ENCODE measurements at regions not wholly inside any gene's neighbourhood (a gene's known extent, or its start where the extent isn't known, plus 50 kb on each side); places are given as distances from the start of the nearest gene placed in this dataset.
"Not testable (repeated sequence)": the region's sequence is repeated elsewhere in the genome, so short reads cannot be mapped to it uniquely, and the experiment has no call there.

- DNase-seq (ENCODE audit: low read depth, low spot score) = no peak
These were observed 112.5 kb upstream of the PRSS1 start for GRCh38 chr7:142636751-142637150.

- not testable (repeated sequence) for DNase-seq (ENCODE audit: low read depth, low spot score)
These were observed 113.2 kb upstream of the PRSS1 start for GRCh38 chr7:142636107-142636506.

GRCh38 chr7:142632271-142633134 is 116.8 kb upstream of the PRSS1 start:
- no peak for DNase-seq (ENCODE audit: low read depth, low spot score)

GRCh38 chr7:142629588-142630260 is 119.5 kb upstream of the PRSS1 start:
- no peak for DNase-seq (ENCODE audit: low read depth, low spot score)

- no peak for DNase-seq (ENCODE audit: low read depth, low spot score)
These were observed 120.3 kb upstream of the PRSS1 start for GRCh38 chr7:142628945-142629344.

GRCh38 chr7:142627223-142627622 is 122.0 kb upstream of the PRSS1 start:
- not testable (repeated sequence) for DNase-seq (ENCODE audit: low read depth, low spot score)

- peak; percentile 42 for DNase-seq (ENCODE audit: low read depth, low spot score)
These were observed 122.7 kb upstream of the PRSS1 start for GRCh38 chr7:142626420-142627035.

- not testable (repeated sequence) for DNase-seq (ENCODE audit: low read depth, low spot score)
These were observed 124.1 kb upstream of the PRSS1 start for GRCh38 chr7:142625216-142625615.

- no peak for DNase-seq (ENCODE audit: low read depth, low spot score)
These were observed 128.9 kb upstream of the PRSS1 start for GRCh38 chr7:142620402-142620801.

- no peak for DNase-seq (ENCODE audit: low read depth, low spot score)
These were observed 130.5 kb upstream of the PRSS1 start for GRCh38 chr7:142618655-142619351.

GRCh38 chr7:142616842-142617241 is 132.4 kb upstream of the PRSS1 start:
- no peak for DNase-seq (ENCODE audit: low read depth, low spot score)

- no peak for DNase-seq (ENCODE audit: low read depth, low spot score)
These were observed 133.1 kb upstream of the PRSS1 start for GRCh38 chr7:142616121-142616643.

- no peak for DNase-seq (ENCODE audit: low read depth, low spot score)
These were observed 133.8 kb upstream of the PRSS1 start for GRCh38 chr7:142615508-142615907.

- no peak for DNase-seq (ENCODE audit: low read depth, low spot score)
These were observed 135.2 kb upstream of the PRSS1 start for GRCh38 chr7:142614116-142614515.

GRCh38 chr7:142612237-142612881 is 136.9 kb upstream of the PRSS1 start:
- DNase-seq (ENCODE audit: low read depth, low spot score) = no peak

GRCh38 chr7:142611566-142612236 is 137.6 kb upstream of the PRSS1 start:
- DNase-seq (ENCODE audit: low read depth, low spot score) = no peak

GRCh38 chr7:142608630-142609428 is 140.4 kb upstream of the PRSS1 start:
- no peak for DNase-seq (ENCODE audit: low read depth, low spot score)

GRCh38 chr7:142607351-142607750 is 141.9 kb upstream of the PRSS1 start:
- no peak for DNase-seq (ENCODE audit: low read depth, low spot score)

GRCh38 chr7:142606081-142606480 is 143.2 kb upstream of the PRSS1 start:
- DNase-seq (ENCODE audit: low read depth, low spot score) = no peak

- DNase-seq (ENCODE audit: low read depth, low spot score) = no peak
These were observed 144.6 kb upstream of the PRSS1 start for GRCh38 chr7:142604671-142605070.

Measured in activated naive CD8-positive, alpha-beta T cell treated with anti-CD3 and anti-CD28 coated beads, Interleukin-2, amount 50 U/mL, for 16 hours (primary cell).